MG63 (cell line): ENCODE measurements at regions not wholly inside any gene's neighbourhood (a gene's known extent, or its start where the extent isn't known, plus 50 kb on each side); places are given as distances from the start of the nearest gene placed in this dataset.
"Not testable (repeated sequence)": the region's sequence is repeated elsewhere in the genome, so short reads cannot be mapped to it uniquely, and the experiment has no call there.

Experiments
- DNase-seq: peaks from one replicate; pipeline ENCODE4 v3.0.0-alpha.2; 2020
- H3K27me3 ChIP-seq: fragments of 250-450 bp; sonication (Bioruptor Pico); 2 replicates; pipeline ENCODE4 v1.5.1; 2020; ENCODE audit warnings: mild to moderate bottlenecking, moderate library complexity
- H3K36me3 ChIP-seq: fragments of 250-450 bp; sonication (Bioruptor Pico); 2 replicates; pipeline ENCODE4 v1.5.1; 2020; ENCODE audit warnings: mild to moderate bottlenecking, moderate library complexity
- H3K4me3 ChIP-seq: fragments of 250-450 bp; sonication (Bioruptor Pico); 2 replicates; pipeline ENCODE4 v1.5.1; 2020; ENCODE audit warnings: mild to moderate bottlenecking, moderate library complexity
- H3K9me3 ChIP-seq: fragments of 250-450 bp; sonication (Bioruptor Pico); 2 replicates; pipeline ENCODE4 v1.5.1; 2020; ENCODE audit warnings: mild to moderate bottlenecking, moderate library complexity

GRCh38 chr2:194718881-194719280 lies 938.1 kb upstream of the SLC39A10 start:
- Histone ChIP-seq H3K9me3 (no peaks in the 10 kb centered on the region), H3K4me3 (no peak overlapping the region), H3K27me3 (no peaks in the 10 kb centered on the region), H3K36me3 (no peaks in the 10 kb centered on the region)
- DNase-seq, result no peak

- Histone ChIP-seq H3K27me3 (no peaks in the 10 kb centered on the region), H3K9me3 (no peaks in the 10 kb centered on the region), H3K36me3 (no peaks in the 10 kb centered on the region), H3K4me3 (no peak overlapping the region)
- no peak for DNase-seq
Measured at GRCh38 chr2:194714541-194714940, 942.5 kb upstream of the SLC39A10 start.

- Histone ChIP-seq H3K4me3 (no peak overlapping the region), H3K27me3 (no peaks in the 10 kb centered on the region), H3K9me3 (no peaks in the 10 kb centered on the region), H3K36me3 (no peaks in the 10 kb centered on the region)
- DNase-seq, result no peak
Measured at GRCh38 chr2:194709840-194710239, 947.2 kb upstream of the SLC39A10 start.

- Histone ChIP-seq H3K4me3 (no peak overlapping the region), H3K9me3 (no peaks in the 10 kb centered on the region), H3K27me3 (no peaks in the 10 kb centered on the region), H3K36me3 (no peaks in the 10 kb centered on the region)
- peak; percentile 1 for DNase-seq
Measured at GRCh38 chr2:194706179-194706578, 950.8 kb upstream of the SLC39A10 start.

- no peak for DNase-seq
- Histone ChIP-seq H3K4me3 (no peak overlapping the region), H3K9me3 (no peaks in the 10 kb centered on the region), H3K27me3 (no peaks in the 10 kb centered on the region), H3K36me3 (no peaks in the 10 kb centered on the region)
Measured at GRCh38 chr2:194705398-194705797, 951.6 kb upstream of the SLC39A10 start.

GRCh38 chr2:194700726-194701125 lies 956.3 kb upstream of the SLC39A10 start:
- DNase-seq, result no peak
- no peaks in the 10 kb centered on the region for H3K36me3 ChIP-seq
- H3K4me3 ChIP-seq, result no peak overlapping the region
- H3K27me3 ChIP-seq, result no peaks in the 10 kb centered on the region
- H3K9me3 ChIP-seq, result no peaks in the 10 kb centered on the region

GRCh38 chr2:194700116-194700515 lies 956.9 kb upstream of the SLC39A10 start:
- Histone ChIP-seq H3K4me3 (no peak overlapping the region), H3K9me3 (no peaks in the 10 kb centered on the region), H3K27me3 (no peaks in the 10 kb centered on the region), H3K36me3 (no peaks in the 10 kb centered on the region)
- no peak for DNase-seq

- no peaks in the 10 kb centered on the region for H3K27me3 ChIP-seq
- DNase-seq, result no peak
- H3K36me3 ChIP-seq, result no peaks in the 10 kb centered on the region
- no peaks in the 10 kb centered on the region for H3K9me3 ChIP-seq
- H3K4me3 ChIP-seq, result no peak overlapping the region
Measured at GRCh38 chr2:194698012-194698411, 959.0 kb upstream of the SLC39A10 start.

- Histone ChIP-seq H3K4me3 (no peak overlapping the region), H3K9me3 (no peaks in the 10 kb centered on the region), H3K36me3 (no peaks in the 10 kb centered on the region), H3K27me3 (no peaks in the 10 kb centered on the region)
- no peak for DNase-seq
Measured at GRCh38 chr2:194697439-194697838, 959.6 kb upstream of the SLC39A10 start.

GRCh38 chr2:194696690-194697089 lies 960.3 kb upstream of the SLC39A10 start:
- Histone ChIP-seq H3K27me3 (no peaks in the 10 kb centered on the region), H3K4me3 (no peak overlapping the region), H3K9me3 (no peaks in the 10 kb centered on the region), H3K36me3 (no peaks in the 10 kb centered on the region)
- no peak for DNase-seq

GRCh38 chr2:194686569-194686968 lies 970.5 kb upstream of the SLC39A10 start:
- H3K27me3 ChIP-seq, result no peaks in the 10 kb centered on the region
- H3K9me3 ChIP-seq, result no peaks in the 10 kb centered on the region
- no peak for DNase-seq
- no peak overlapping the region for H3K4me3 ChIP-seq
- no peaks in the 10 kb centered on the region for H3K36me3 ChIP-seq

- H3K36me3 ChIP-seq, result no peaks in the 10 kb centered on the region
- H3K4me3 ChIP-seq, result no peak overlapping the region
- no peak for DNase-seq
- no peaks in the 10 kb centered on the region for H3K9me3 ChIP-seq
- no peaks in the 10 kb centered on the region for H3K27me3 ChIP-seq
Measured at GRCh38 chr2:194674043-194674442, 983.0 kb upstream of the SLC39A10 start.

- no peak for DNase-seq
- no peak overlapping the region for H3K4me3 ChIP-seq
- no peaks in the 10 kb centered on the region for H3K36me3 ChIP-seq
- no peaks in the 10 kb centered on the region for H3K9me3 ChIP-seq
- H3K27me3 ChIP-seq, result no peaks in the 10 kb centered on the region
Measured at GRCh38 chr2:194672994-194673393, 984.0 kb upstream of the SLC39A10 start.

GRCh38 chr2:194661431-194661830 lies 995.6 kb upstream of the SLC39A10 start:
- DNase-seq, result no peak
- Histone ChIP-seq H3K36me3 (no peaks in the 10 kb centered on the region), H3K4me3 (no peak overlapping the region), H3K27me3 (no peaks in the 10 kb centered on the region), H3K9me3 (no peaks in the 10 kb centered on the region)

GRCh38 chr2:194639057-194639456 lies 1018.0 kb upstream of the SLC39A10 start:
- not testable (repeated sequence) for H3K36me3 ChIP-seq, H3K9me3 ChIP-seq, H3K4me3 ChIP-seq, DNase-seq, H3K27me3 ChIP-seq

GRCh38 chr2:194621945-194622344 lies 1035.1 kb upstream of the SLC39A10 start:
- DNase-seq, result no peak
- H3K4me3 ChIP-seq, result no peak overlapping the region
- H3K27me3 ChIP-seq, result no peaks in the 10 kb centered on the region
- no peaks in the 10 kb centered on the region for H3K36me3 ChIP-seq
- H3K9me3 ChIP-seq, result no peaks in the 10 kb centered on the region

- H3K27me3 ChIP-seq, result no peaks in the 10 kb centered on the region
- DNase-seq, result no peak
- H3K9me3 ChIP-seq, result no peaks in the 10 kb centered on the region
- no peak overlapping the region for H3K4me3 ChIP-seq
- H3K36me3 ChIP-seq, result no peaks in the 10 kb centered on the region
Measured at GRCh38 chr2:194619366-194619765, 1037.7 kb upstream of the SLC39A10 start.

- no peak for DNase-seq
- H3K27me3 ChIP-seq, result no peaks in the 10 kb centered on the region
- H3K9me3 ChIP-seq, result no peaks in the 10 kb centered on the region
- H3K36me3 ChIP-seq, result no peaks in the 10 kb centered on the region
- H3K4me3 ChIP-seq, result no peak overlapping the region
Measured at GRCh38 chr2:194618432-194618831, 1038.6 kb upstream of the SLC39A10 start.

GRCh38 chr2:194616334-194616733 lies 1040.7 kb upstream of the SLC39A10 start:
- Histone ChIP-seq H3K27me3 (no peaks in the 10 kb centered on the region), H3K9me3 (peaks cover 3% of the 10 kb centered on the region; the same call in 1 of the 2 replicates), H3K36me3 (no peaks in the 10 kb centered on the region), H3K4me3 (no peak overlapping the region)
- no peak for DNase-seq
